Breast epithelium (tissue), 4 donors: ENCODE measurements at regions not wholly inside any gene's neighbourhood (a gene's known extent, or its start where the extent isn't known, plus 50 kb on each side); places are given as distances from the start of the nearest gene placed in this dataset.

Experiments used
- DNase-seq, 2 donors: peaks; one replicate each; pipeline ENCODE4 v3.0.0-alpha.2; 2019; ENCODE audit warnings: low spot score in 2 of 2
- H3K27ac ChIP-seq, 2 donors: fragments of 200-600 bp; sonication (generic) in 1 of 2; one replicate each; pipeline ENCODE4 v1.5.1; 2016 to 2019; ENCODE audit warnings: mild to moderate bottlenecking in 1 of 2
- H3K27me3 ChIP-seq, 2 donors: fragments of 200-600 bp; sonication (generic) in 1 of 2; one replicate each; pipeline versions ENCODE4 v1.5.1 to v1.6.0; 2017 to 2019; ENCODE audit warnings: control low read depth in 1 of 2, mild to moderate bottlenecking in 1 of 2
- H3K36me3 ChIP-seq: fragments of 200-600 bp; one replicate; pipeline ENCODE4 v1.5.1; 2019
- H3K4me1 ChIP-seq, 2 donors: fragments of 200-600 bp; sonication (generic); one replicate each; pipeline ENCODE4 v1.5.1; 2016 to 2019; ENCODE audit warnings: control low read depth in 1 of 2
- H3K4me3 ChIP-seq, 3 donors: fragments of 200-600 bp; sonication (generic); 1 replicate in 2 of 3; 2 replicates in 1 of 3; pipeline ENCODE4 v1.5.1; 2016 to 2019; ENCODE audit warnings: mild to moderate bottlenecking in 3 of 3, moderate library complexity in 2 of 3
- H3K9me3 ChIP-seq, 2 donors: fragments of 200-600 bp; sonication (generic) in 1 of 2; one replicate each; pipeline ENCODE4 v1.5.1; 2016 to 2019; ENCODE audit warnings: control low read depth in 1 of 2
- CTCF ChIP-seq, 3 donors: fragments of 450-650 bp; IDR thresholded peaks; one replicate each; pipeline ENCODE4 v1.5.1; 2016 to 2017; ENCODE audit warnings: antibody characterized with exemption in 3 of 3, mild to moderate bottlenecking in 3 of 3, moderate library complexity in 3 of 3
- POLR2A ChIP-seq: fragments of 450-650 bp; IDR thresholded peaks from one replicate; pipeline ENCODE4 v1.6.1; 2016; ENCODE audit warnings: antibody characterized with exemption, mild to moderate bottlenecking, moderate library complexity
- POLR2AphosphoS5 ChIP-seq, 3 donors: sonication (generic); formaldehyde crosslinking; IDR thresholded peaks; one replicate each; pipeline ENCODE4 v1.6.1; 2017; ENCODE audit warnings: antibody characterized with exemption in 3 of 3
- intact Hi-C: fragments of 100-400 bp; cut with DNase I; formaldehyde crosslinking; loops from one replicate; pipeline ENCODE4 v1.15.1; 2023; ENCODE audit warnings: low total_unique reads

DNA sequence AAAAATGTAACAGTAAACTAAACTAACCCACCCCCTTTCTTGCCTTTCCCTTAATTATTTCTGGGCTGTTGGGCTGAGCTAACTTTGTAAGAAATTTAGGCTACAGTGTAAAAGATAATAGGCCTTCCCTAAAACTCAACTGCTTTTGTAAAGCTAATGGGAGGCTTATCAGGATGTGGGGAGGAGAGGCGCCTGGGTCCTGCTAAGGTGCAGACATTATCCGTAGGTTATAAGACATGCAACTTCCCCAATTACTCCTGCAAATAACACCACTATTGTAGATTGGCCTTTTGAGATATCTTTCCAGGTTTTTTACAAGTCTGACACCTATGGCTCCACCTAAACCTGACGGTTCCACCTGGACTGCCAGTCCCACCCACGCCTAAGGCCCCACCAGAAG lies 88.3 kb downstream of the NPAP1 start:
- no peaks in the 10 kb centered on the region for H3K36me3 ChIP-seq
- TF ChIP-seq POLR2A (no peak), CTCF (IDR thresholded peaks at IDR 0.05) (no peak), POLR2AphosphoS5 (IDR thresholded peaks at IDR 0.05) (no peak)
- H3K4me3 ChIP-seq: no peak overlapping the region
- DNase-seq: no peak
- no peaks in the 10 kb centered on the region for H3K4me1 ChIP-seq
- peaks cover 0 to 6% of the 10 kb centered on the region in 2 donors for H3K27me3 ChIP-seq
- H3K27ac ChIP-seq: no peak overlapping the region
- intact Hi-C loops: no loop called here
- no peaks in the 10 kb centered on the region for H3K9me3 ChIP-seq

- Histone ChIP-seq H3K4me3 (no peak overlapping the region), H3K4me1 (no peaks in the 10 kb centered on the region), H3K36me3 (no peaks in the 10 kb centered on the region), H3K27me3 (peaks cover 0 to 6% of the 10 kb centered on the region in 2 donors), H3K27ac (no peak overlapping the region), H3K9me3 (no peaks in the 10 kb centered on the region)
- intact Hi-C loops: no loop called here
- TF ChIP-seq POLR2A (no peak), CTCF (IDR thresholded peaks at IDR 0.05) (no peak), POLR2AphosphoS5 (IDR thresholded peaks at IDR 0.05) (no peak)
- DNase-seq: no peak
Observed at GRCh38 chr15:24764375-24765171, 89.0 kb downstream of the NPAP1 start.

GRCh38 chr15:24766511-24767133 lies 91.0 kb downstream of the NPAP1 start:
- DNase-seq: no peak
- no peak overlapping the region for H3K27ac ChIP-seq
- no peaks in the 10 kb centered on the region for H3K36me3 ChIP-seq
- no peaks in the 10 kb centered on the region for H3K9me3 ChIP-seq
- TF ChIP-seq POLR2AphosphoS5 (IDR thresholded peaks at IDR 0.05) (no peak), CTCF (IDR thresholded peaks at IDR 0.05) (no peak), POLR2A (no peak)
- no peak overlapping the region for H3K4me3 ChIP-seq
- peaks cover 0 to 6% of the 10 kb centered on the region in 2 donors for H3K27me3 ChIP-seq
- no peaks in the 10 kb centered on the region for H3K4me1 ChIP-seq
- intact Hi-C loops: no loop called here

GRCh38 chr15:24772266-24772665 lies 96.7 kb downstream of the NPAP1 start:
- intact Hi-C loops: no loop called here
- no peaks in the 10 kb centered on the region for H3K4me1 ChIP-seq
- peaks cover 13 to 16% of the 10 kb centered on the region in 2 donors for H3K9me3 ChIP-seq

More at GRCh38 chr15:24772266-24772665, 96.7 kb downstream of the NPAP1 start:
- DNase-seq: no peak
- Histone ChIP-seq H3K4me3 (peak overlapping the region in 2 of 3 donors; percentile 44 to 63), H3K36me3 (no peaks in the 10 kb centered on the region), H3K27ac (no peak overlapping the region), H3K27me3 (peaks cover 0 to 17% of the 10 kb centered on the region in 2 donors)
- TF ChIP-seq POLR2AphosphoS5 (IDR thresholded peaks at IDR 0.05): no peak
- no peak for TF ChIP-seq POLR2A
- no peak for TF ChIP-seq CTCF (IDR thresholded peaks at IDR 0.05)
